ENCODE measurements at regions not wholly inside any gene's neighbourhood (a gene's known extent, or its start where the extent isn't known, plus 50 kb on each side); places are given as distances from the start of the nearest gene placed in this dataset.

- Histone ChIP-seq H3K27ac (no peak overlapping the region), H3K9me3 (no peaks in the 10 kb centered on the region), H3K4me3 (no peak overlapping the region), H3K36me3 (no peaks in the 10 kb centered on the region), H3K4me1 (no peaks in the 10 kb centered on the region), H3K27me3 (no peaks in the 10 kb centered on the region)
- no peak for TF ChIP-seq CTCF (IDR thresholded peaks at IDR 0.05)
- no peak for DNase-seq (ENCODE audit: low spot score)
Observed at GRCh38 chr16:5463820-5464219, 366.2 kb upstream of the EEF2KMT start.

GRCh38 chr16:5461574-5461973, 364.0 kb upstream of the EEF2KMT start:
- no peak for DNase-seq (ENCODE audit: low spot score)
- TF ChIP-seq CTCF (IDR thresholded peaks at IDR 0.05), result no peak

GRCh38 chr16:5461141-5461540, 363.5 kb upstream of the EEF2KMT start:
- no peak for DNase-seq (ENCODE audit: low spot score)

More at GRCh38 chr16:5461574-5461973, 364.0 kb upstream of the EEF2KMT start:
- Histone ChIP-seq H3K36me3 (no peaks in the 10 kb centered on the region), H3K4me3 (no peak overlapping the region), H3K27me3 (no peaks in the 10 kb centered on the region), H3K9me3 (no peaks in the 10 kb centered on the region), H3K27ac (no peak overlapping the region), H3K4me1 (no peaks in the 10 kb centered on the region)

GRCh38 chr16:5460701-5461100, 363.1 kb upstream of the EEF2KMT start:
- TF ChIP-seq CTCF (IDR thresholded peaks at IDR 0.05), result no peak
- Histone ChIP-seq H3K9me3 (no peaks in the 10 kb centered on the region), H3K27ac (no peak overlapping the region), H3K36me3 (no peaks in the 10 kb centered on the region), H3K4me3 (no peak overlapping the region), H3K4me1 (no peaks in the 10 kb centered on the region), H3K27me3 (no peaks in the 10 kb centered on the region)
- no peak for DNase-seq (ENCODE audit: low spot score)

More at GRCh38 chr16:5461141-5461540, 363.5 kb upstream of the EEF2KMT start:
- Histone ChIP-seq H3K27ac (no peak overlapping the region), H3K4me3 (no peak overlapping the region), H3K9me3 (no peaks in the 10 kb centered on the region), H3K27me3 (no peaks in the 10 kb centered on the region), H3K36me3 (no peaks in the 10 kb centered on the region), H3K4me1 (no peaks in the 10 kb centered on the region)
- no peak for TF ChIP-seq CTCF (IDR thresholded peaks at IDR 0.05)

GRCh38 chr16:5459863-5460262, 362.3 kb upstream of the EEF2KMT start:
- no peak overlapping the region for H3K4me3 ChIP-seq
- H3K4me1 ChIP-seq, result no peaks in the 10 kb centered on the region
- TF ChIP-seq CTCF (IDR thresholded peaks at IDR 0.05), result no peak

GRCh38 chr16:5455110-5455509, 357.5 kb upstream of the EEF2KMT start:
- Histone ChIP-seq H3K4me1 (no peaks in the 10 kb centered on the region), H3K36me3 (no peaks in the 10 kb centered on the region), H3K27me3 (no peaks in the 10 kb centered on the region), H3K27ac (no peak overlapping the region), H3K9me3 (no peaks in the 10 kb centered on the region), H3K4me3 (no peak overlapping the region)
- TF ChIP-seq CTCF (IDR thresholded peaks at IDR 0.05), result no peak
- no peak for DNase-seq (ENCODE audit: low spot score)

More at GRCh38 chr16:5459863-5460262, 362.3 kb upstream of the EEF2KMT start:
- DNase-seq (ENCODE audit: low spot score), result no peak
- no peaks in the 10 kb centered on the region for H3K36me3 ChIP-seq
- no peak overlapping the region for H3K27ac ChIP-seq
- no peaks in the 10 kb centered on the region for H3K9me3 ChIP-seq
- no peaks in the 10 kb centered on the region for H3K27me3 ChIP-seq

Data from right atrium auricular region (tissue), 2 donors.